Activated CD8-positive, alpha-beta memory T cell treated with anti-CD3 and anti-CD28 coated beads for 1 hour (primary cell): ENCODE measurements at regions not wholly inside any gene's neighbourhood (a gene's known extent, or its start where the extent isn't known, plus 50 kb on each side); places are given as distances from the start of the nearest gene placed in this dataset.

Experiments
- DNase-seq, 2 donors: peaks; one replicate each; pipeline ENCODE4 v3.0.0-alpha.2; 2020; ENCODE audit warnings: low read depth in 1 of 2; ENCODE audit errors: extremely low read depth in 1 of 2

DNA sequence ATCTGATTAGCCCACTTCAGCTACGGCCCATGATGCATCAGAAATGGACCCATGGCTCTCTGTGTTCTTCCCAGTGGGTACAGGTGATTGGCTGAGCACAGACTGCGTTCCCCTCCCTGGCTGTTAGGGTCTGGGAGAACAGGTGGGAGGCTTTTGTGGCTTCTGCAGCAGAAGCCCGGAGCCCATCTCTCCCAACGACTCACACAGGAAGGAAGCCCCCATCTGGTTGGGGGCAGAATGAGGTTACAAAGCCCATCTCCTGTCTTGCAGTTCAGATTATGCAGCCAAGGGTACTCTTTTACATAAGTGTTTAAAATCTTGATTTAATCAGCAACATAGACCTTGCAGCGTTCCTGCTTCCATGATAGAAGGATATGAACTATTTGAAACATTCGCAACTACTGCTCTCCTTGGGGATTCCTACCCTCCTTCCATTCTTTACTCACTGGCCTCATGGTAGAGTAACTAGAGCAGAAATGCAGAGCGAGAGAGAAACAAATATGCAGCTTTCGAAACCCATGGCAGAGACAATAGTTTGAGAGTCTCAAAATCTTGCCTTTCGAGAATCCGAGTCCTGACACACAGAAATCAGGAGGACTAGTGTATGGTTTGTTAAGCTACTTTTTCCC lies 291.3 kb downstream of the TLE3 start:
- no peak for DNase-seq

DNA sequence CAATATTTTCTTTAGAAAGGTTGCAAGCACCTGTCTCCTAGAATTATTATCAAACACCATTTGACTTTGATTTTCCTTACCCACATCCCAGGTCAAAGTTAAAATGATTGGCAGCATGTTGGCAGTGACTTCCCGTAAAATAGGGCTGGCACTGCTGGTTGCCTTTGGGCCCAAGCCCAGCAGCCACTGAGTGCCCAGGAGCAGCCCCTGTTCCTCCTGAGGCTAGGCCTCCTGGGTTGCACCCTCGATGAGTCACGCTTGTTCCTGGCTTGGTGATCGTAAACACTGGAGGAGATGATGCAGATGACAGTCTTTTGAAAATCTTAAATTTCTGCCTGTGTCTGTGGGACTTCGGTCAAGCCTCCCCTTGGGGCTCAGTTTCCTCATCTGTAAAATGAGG lies 290.0 kb downstream of the TLE3 start:
- no peak for DNase-seq

DNA sequence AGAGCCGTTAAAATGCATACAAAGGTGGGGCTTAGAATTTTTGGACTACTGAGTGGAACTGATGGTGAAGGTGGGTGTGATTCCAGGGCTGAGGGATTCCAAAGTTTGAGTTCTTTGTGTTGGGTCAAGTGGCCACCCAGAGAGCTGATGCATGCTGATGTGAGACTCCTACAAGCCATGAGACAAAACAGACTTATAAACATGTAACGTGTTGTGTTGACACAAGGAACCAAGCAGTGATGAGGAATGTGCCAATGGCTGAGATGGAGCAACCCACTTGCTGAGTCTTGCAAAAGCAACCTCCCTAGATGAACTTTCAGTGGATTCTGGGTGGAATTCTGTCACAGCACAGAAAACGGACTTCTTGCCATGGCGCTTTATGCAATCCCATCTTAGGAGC lies 289.0 kb downstream of the TLE3 start:
- no peak for DNase-seq

- no peak for DNase-seq
Observed at GRCh38 chr15:69809421-69809820, 288.3 kb downstream of the TLE3 start.

DNA sequence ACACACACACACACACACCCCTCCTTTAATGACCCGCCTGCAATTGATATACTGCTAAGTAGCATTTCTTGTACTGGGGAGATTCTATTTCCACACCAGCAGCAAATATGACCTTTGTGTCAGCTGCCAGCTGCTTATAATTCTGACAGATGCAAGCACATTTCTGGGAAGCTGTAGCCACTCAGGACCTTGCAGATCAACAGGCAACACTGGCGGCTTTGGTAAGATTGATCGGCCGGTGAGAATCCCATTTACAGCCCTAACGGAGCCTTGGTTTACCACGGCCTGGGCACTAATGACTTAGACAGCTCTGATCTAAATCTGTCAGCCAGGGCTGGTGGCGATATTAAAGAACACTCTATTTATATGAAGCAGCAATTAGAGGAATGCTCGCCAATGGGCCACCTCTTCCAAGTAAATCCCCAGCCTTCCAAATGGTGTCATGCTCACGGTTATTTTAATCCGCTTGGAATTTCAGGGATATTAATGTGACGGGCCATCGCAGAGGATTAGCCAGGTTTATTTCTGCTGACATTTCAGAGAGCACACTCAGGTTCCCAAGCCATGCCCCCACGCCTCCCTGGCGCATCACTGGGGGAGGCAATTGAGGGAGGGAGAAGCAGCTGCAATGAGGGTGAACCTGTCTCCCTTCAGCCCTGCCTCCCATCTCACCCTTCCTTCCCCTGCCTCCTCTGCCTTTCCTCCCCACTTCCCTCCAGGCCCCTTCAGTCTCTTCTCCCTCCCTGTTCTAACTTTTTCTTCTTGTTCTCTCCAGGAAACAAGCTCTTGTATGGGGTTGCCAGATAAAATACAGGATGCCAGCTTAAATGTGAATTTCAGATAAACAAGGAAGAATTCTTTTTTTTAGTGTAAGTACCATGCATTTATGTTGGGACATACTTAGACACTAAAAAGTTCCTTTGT lies 287.0 kb downstream of the TLE3 start:
- DNase-seq, result no peak

DNA sequence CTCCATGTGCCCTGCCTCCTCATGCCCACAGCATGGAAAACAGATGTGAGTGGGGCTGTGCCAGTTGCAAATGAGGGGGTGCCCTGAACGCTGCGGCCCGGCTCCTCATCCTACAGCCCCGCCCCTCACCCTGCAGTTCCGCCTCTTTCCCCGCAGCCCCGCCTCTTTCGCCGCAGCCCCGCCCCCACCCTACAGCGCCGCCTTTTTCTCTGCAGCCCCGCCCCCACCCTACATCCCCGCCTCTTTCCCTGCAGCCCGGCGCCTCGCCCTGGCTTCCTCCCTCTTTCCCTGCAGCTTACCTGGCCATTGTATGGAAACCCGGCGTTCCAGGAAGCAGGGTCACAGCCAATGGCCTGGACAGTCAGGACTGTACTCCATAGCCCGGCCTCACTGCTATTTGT lies 284.9 kb downstream of the TLE3 start:
- DNase-seq, result no peak

DNA sequence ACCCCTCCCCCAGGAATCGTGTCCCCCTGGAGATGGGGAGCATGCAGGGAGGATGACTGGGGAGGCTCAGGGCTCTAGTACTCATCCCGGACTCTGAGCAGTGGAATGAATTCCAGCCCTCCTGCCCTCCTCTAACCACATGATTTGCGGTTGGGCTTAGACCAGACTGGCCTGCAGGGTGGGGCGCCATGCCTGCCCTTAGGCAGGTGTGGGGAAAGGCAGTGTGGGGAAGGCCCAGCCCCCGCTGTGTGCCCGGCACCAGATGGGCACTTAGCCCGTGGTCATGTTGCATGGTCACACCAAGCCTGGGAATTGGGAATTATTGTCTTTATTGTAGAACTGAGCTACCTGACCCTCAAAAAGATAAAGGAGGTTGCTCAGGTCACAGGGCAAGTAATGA lies 283.8 kb downstream of the TLE3 start:
- DNase-seq, result no peak

DNA sequence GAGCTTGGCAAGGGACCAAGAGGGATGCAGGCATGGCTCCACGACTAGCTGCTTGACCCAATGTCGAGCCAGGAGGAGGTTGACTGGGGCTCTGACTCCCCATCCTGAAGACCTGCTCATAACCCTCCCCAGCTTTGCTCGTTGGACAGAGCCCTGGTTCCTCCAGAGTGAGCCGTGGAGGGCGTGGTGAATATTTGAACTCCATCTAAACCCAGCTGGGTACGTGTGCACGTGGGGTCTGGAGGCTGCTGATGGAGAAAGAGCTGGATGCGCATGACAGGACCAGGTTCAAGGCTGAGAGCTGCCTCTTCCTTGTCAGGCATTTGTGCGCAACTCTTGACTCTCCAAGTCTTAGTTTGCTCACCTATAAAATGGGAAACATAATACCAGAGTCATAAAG lies 282.8 kb downstream of the TLE3 start:
- DNase-seq, result no peak

DNA sequence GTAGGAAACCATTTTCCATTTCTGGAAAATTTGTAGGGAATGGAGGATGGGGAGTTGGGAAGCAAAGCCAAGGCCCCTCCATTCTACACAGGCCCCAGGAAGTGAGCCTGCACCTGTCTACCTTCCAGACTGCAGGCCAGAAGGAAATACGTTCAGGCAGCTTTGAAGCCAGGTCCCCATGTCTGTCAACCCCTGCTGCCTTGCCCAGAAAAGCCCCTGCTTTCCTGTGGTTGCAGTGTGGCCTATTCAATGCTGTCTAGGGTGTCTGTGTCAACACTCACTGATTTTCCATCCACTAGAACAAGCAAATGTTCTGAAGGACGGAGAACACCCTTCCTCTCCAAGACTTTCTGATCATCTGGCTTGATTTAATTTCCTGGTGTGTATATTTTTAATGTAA lies 281.9 kb downstream of the TLE3 start:
- DNase-seq, result no peak

DNA sequence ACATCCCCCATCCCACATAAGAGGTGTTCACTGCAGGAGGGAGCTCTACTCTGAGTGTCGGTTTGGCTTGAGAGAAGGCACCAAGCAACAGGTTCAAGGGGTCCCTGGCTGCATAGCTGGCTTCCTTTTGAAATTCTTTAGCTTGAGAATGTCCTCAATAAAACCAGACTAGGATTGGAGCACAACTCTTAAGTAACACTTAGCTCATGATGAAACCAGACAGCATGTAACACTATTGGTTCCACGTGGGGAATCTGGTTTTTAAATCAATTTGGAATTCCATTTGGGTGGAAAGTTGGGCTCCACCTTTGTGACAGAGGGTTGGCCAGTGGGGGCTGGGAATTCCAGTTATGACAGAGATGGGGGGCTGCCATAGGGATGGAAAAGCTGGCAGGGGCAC lies 281.2 kb downstream of the TLE3 start:
- no peak for DNase-seq

- no peak for DNase-seq
Observed at GRCh38 chr15:69818529-69818928, 279.2 kb downstream of the TLE3 start.

DNA sequence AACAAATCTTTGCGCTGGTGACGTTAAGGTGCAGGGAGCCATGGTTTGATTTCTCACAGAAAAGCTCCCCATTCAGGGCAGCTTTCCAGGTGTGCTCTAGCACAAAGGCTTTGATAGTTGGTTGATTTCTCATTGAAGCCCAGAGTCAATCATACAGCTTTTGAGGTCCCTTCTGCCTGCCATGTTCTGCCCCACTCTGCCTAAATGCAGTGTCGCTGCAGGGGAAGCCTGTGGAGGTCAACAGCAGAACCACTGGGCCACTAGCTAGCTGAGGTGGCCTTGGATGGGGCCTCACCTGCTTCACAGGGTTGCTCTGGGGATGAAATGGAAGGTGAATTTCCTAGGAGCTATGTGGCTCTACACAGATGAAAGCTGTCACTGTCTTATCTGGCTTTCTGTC lies 278.3 kb downstream of the TLE3 start:
- DNase-seq, result no peak

- DNase-seq, result no peak
Observed at GRCh38 chr15:69820819-69821218, 276.9 kb downstream of the TLE3 start.

DNA sequence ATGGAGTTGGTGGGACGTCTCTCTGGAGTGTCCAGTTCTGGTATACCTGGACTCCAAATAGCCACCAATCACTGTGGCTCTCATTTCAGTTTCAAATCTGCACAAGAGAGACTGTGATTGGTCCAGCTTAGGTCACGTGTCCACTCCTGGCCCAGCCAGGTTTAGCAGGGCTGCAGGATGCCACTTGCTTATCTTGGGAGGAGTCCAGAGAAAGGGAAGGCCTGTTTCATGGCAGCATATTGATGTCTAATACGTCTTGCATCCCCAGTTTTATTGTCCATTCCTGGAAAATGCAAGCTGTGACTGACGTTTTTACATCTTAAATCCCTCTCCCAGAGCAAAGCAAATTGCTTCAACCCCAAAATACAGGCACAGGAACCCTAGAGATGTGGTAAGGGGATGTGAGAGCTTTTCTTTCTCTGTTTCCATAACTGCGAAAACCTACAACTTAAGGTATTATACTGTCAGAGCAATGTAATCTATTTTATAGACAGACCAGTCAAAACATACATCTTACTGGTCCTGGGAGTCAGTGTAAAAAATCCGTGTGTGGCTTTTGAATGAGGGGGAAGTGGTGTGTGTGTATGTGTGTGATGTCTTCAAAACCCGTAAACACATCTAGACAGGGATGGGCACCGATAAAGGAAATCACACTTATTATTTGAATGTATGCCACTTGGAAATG lies 274.4 kb downstream of the TLE3 start:
- no peak for DNase-seq

DNA sequence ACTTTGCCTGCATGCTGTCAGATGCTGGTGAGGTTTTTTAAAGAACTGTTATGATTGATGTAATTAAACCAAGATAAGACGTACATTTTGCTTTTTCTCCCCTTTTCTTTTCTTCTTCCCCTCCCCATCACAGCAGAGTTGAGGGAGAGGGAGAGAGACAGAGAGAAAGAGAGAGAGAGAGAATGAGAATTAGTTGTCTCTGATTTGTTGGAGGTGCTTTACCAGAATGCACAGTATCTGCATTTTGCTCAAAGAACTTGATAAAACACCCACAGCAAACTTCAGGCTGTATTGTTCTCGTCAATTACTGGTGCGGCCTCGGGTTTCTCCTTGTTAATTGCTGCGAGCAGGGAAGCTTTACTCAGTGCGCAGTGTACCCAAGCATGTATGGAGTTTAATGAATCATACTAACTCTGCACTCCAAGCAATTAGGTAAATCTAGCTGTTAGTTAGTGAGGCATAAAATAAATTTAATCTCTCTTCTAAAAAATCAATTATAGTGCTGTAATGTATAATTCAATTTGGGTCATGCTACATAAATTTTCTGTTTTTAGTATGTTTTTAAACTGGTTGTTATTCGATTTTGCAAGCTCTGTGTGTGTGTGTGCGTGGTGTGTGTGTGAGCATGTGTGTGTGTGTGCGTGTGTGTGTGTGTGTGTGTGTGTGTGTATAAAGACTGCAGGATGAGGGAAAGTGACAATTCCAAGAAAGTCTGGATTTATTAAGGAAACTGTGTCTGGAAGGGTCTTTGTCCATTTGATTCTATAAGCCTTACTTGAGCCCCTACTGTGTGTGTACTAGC lies 273.4 kb downstream of the TLE3 start:
- no peak for DNase-seq

DNA sequence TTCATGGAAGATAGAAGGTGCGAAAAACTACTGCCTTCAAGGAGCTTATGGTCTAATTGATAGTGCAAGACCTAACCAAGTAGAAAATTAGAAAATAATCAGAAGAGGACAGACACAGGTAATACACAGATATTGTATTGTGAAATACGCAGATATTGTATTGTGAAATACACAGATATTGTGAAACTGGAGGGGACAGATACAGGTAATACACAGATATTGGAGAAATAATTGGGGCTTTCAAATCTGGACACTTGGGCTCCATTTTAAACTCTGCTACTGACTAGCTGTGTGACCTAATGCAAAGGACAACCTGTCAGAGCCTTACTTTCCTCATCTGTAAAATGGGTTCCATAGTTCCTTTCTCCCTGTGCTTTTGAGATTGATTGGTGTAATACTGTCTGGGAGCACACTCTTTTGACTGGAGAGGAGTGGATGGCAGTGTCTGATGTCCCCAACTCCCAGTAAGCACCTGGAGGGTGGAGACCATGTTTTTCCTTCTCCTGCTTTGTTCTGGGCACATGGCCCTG lies 272.8 kb downstream of the TLE3 start:
- DNase-seq, result no peak

DNA sequence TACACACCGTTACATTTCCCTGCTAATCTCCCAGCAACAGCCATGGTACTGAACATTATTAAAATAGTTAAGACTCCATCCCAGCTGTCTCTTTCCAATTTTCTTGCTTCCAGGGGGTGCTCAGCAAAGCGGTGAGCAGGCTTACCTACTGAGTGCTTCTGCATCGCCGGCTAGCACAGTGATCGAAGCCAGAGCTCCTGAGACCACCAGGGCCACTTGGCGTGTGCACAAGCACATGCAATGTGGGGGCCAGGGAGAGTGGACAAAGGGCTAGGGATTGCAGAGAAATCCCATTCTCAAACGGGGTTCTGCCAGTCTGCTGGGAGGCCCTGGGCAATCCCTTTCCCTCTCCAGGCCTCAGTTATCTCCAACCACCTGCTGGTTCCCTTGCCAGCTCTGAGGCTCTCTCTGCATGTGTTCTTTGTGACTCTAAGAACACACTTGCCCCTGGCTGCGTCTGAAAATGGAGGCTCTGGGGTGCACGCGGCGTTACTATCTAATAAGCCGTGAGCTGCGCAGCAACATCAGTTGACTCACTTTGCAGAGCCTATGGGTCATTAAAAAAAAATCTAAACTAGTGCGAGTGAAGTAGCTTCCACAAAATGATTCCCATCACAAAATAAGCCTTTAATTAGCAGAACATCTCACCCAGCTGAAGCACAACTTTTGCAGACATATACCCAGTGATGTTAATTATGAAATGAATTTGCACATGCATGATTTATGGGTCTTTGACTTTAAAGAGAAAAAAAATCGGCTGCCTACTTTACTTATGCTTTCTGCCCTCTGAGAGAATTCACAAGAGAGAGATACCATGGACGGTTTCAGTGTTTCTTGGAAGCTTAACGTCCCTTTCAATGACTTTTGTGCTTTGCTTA lies 271.5 kb downstream of the TLE3 start:
- no peak for DNase-seq

DNA sequence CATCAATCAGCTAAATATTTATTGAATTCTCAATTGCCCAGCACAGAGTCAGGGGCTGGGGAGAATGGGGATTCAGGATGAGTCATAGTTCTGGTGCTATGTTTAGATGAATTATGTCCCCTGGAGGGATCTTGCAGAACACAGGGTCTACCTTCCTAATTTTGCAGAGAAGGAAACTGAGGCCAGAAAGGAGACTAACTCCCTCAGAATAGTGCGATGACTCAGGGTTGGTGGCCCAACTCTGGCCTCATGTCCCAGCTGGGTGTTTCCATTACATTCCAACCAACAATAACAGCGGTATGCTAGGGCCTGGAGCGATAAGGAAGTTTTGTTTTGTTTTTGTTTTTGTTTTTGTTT lies 270.9 kb downstream of the TLE3 start:
- DNase-seq, result no peak

DNA sequence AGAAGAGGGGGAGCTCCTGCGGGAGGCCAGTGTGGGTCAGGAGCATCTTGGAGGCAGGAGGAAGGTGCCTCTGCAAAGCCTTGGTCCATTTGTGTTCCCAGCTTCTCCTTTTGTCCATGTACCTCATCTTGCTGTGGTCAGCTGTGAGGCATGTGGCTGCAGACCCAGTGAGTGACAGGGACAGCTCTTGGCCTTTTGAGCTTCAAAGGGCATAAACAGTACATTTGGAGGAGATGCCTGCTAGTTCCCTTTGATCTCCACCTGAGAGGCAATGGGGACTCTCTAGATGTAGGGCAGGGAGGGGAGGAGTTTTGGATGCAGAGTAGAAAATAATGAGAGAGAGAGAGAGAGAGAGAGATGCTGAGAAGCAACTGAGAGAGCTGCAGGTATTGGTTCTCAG lies 270.0 kb downstream of the TLE3 start:
- no peak for DNase-seq
